NCI-H524 (cell line): ENCODE measurements at regions not wholly inside any gene's neighbourhood (a gene's known extent, or its start where the extent isn't known, plus 50 kb on each side); places are given as distances from the start of the nearest gene placed in this dataset.
A peak's percentile ranks its signal among the peaks of the same experiment; 100 is the strongest.

Experiments
- DNase-seq, 2 experiments: peaks; one replicate each; lab custom pipeline; 2025; lab: John Stamatoyannopoulos, UW

DNA sequence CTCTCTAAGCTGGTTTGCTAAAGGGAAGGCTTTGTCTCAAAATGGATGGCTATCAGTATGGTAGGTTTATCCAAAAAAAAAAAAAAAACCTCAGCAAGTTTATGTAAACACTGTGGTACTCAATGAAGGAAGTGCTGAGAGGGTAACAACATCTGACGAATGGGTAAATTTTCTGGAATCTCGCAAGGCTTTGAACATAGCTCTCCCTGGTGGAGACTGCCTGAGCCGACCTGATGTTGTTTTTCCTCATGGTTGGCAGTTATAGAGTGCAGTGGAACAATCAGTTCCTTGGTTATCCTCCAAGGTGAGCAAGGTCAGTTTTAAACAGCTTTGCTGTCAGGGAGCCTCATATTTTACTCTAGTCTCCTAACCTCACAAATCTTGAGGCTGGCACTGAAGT is 94.6 kb downstream of the ZPLD1 start:
- peak; percentile 1 to 54 for DNase-seq

GRCh38 chr3:102530415-102531181 is 95.8 kb downstream of the ZPLD1 start:
- DNase-seq, result no peak

DNA sequence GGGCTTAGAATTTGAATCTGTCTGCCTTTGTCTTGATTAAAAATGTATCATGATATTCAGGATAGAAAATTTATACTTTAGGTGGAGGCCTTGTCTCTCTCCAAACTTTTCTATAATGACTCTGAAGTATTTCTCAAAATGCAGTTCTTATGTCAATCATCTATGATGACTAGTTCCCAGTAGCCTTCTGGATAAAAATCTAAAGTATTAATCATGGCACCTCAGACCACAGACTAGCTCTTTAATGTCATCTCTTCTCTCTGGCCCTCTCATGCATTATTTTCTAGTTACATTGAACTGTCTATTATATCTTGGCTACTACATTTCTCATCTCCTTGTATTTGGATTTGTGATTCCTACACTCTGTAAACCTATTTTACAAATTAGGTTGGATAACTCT is 96.9 kb downstream of the ZPLD1 start:
- DNase-seq, result no peak

DNA sequence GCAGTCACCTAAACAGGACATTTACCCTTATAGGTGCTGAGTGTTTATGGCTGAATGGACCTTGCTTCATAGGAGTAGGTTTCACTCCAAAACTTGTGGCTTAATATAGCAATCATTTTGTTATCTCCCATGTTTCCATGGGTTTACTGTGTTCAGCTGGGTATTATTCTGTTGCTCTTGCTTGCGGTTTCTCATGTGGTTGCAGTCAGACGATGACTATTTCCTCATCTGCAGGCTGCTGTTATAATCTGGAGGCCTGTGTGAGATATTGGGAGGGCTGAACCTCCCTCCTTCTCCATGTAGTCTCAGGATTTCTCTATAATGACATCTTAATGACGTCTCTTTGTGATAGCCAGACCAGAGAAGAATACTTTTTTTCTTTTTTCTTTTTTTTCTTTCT is 98.1 kb downstream of the ZPLD1 start:
- DNase-seq, result no peak

GRCh38 chr3:102533784-102534183 is 99.0 kb downstream of the ZPLD1 start:
- DNase-seq, result no peak

DNA sequence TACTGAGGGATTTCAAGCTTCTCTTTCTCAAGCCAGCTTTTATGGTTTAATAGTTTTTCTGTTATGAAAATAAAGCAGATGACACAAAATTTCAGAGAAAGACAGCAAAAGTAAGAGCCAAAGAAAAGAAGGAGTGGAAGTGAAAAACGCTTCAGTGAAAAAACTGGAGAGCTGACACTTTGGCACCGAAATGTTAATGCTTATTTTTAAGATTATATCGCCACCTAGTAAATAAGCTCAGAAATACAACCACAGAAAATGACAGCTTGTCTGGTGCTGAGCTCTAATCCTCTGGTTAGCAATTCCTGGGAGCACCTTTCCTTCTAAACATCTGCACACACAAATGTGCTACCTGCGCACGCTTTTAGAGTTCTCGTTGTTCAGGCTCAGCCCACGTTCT is 101.6 kb downstream of the ZPLD1 start:
- DNase-seq, result peak; percentile 57 to 89

DNA sequence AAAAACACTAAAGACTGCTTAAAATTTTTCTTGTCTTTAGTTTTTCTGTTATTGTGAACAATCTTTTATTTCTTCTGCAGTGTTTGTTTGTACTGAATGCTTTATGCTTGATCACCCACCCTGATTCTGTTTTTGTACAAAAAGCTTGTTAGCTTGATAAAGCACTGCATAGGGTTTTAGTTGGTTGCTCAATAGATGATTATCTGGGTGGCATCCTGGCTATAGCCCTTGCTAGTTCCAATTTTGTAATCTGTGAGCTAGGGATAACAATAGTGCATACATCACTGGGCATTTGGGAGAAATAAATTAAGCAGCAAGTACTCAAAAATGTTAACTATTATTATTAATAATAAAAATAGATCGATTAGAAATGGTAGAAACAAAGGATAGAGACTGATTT is 102.3 kb downstream of the ZPLD1 start:
- no peak for DNase-seq

GRCh38 chr3:102544741-102545140 is 109.9 kb downstream of the ZPLD1 start:
- no peak for DNase-seq

DNA sequence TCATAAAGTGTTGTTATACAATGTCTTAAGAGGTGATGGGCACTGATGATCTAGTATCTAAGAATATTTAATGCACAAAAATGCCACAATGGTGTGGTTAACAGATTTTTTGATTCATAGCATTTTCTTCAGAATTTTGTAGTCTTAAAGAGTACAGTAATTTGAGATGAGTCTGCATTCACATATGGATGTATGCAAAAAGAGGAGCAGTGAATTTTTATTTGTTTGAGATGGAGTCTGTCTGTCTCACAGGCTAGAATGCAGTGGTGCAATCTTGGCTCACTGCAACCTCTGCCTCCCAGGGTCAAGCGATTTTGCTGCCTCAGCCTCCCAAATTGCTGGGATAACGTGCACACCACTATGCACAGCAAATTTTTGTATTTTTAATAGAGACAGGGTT is 110.5 kb downstream of the ZPLD1 start:
- DNase-seq, result no peak

GRCh38 chr3:102553876-102554275 is 119.1 kb downstream of the ZPLD1 start:
- no peak for DNase-seq

DNA sequence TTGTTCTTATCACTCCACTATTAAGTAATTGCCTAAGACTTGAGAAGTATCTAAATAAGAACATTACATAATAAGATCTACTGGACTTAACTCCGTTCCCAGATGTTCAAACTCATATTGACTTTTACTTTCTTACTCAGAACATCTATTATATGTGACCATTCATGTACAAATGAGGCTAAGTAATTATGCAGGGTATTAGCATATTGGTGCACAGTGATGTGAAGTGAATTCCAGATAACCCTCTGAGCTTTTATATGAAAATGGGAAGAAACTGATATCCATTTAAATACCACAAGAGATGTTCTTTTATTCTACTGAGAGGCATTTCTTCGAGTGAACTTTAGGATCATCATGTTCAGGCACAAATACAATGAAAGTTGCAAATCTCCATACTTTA is 135.7 kb downstream of the ZPLD1 start:
- DNase-seq, result no peak

DNA sequence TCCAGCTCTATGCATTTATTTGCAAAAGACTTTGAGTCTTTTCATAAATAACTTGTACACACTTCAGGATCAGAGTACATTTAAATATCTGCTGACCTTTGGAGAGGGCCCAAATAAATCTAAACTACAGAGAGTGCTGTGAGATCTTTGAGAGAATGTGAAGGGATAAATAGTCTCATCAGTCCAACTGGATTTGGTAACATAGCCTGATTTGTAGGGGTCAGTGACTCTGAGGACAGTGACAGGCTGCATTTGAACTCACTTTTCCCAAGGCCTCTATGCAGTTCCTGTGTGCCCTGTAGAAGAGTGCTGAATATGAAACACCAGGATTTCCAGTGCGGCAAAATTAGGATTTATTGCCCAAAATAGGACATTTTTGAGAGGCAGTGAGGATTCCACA is 136.2 kb downstream of the ZPLD1 start:
- no peak for DNase-seq

GRCh38 chr3:102571720-102572384 is 137.0 kb downstream of the ZPLD1 start:
- no peak for DNase-seq

DNA sequence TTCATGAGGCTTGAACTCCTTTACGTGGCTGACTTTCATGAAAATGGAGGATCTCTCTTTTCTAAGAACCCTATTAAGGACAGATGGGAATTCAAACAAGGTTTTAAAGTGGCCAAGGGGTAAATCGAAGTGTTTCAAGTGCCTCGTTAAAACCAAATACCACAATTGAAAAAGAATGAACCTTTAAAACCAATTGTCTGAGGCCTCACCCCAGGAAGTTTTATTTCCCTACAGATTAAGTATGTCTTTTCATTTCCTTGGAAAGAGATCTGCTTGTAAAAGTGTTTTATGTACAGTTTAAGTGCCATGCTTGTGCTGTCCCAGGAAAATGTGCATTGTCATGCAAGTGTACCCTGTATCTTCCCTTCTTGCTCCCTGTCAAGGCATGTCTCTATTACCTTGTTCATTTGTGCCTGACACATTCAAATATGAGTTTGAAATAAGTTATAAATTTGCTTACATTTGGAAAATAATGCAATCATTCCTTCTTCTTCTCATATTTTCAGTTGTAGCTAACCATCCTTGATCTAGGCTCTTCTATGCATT is 138.7 kb downstream of the ZPLD1 start:
- DNase-seq, result peak; percentile 14 to 62

GRCh38 chr3:102574355-102574754 is 139.5 kb downstream of the ZPLD1 start:
- DNase-seq, result no peak

GRCh38 chr3:102576651-102577050 is 141.8 kb downstream of the ZPLD1 start:
- DNase-seq, result no peak

- DNase-seq, result no peak
Measured at GRCh38 chr3:102577082-102577789, 142.4 kb downstream of the ZPLD1 start.

GRCh38 chr3:102580760-102581159 is 145.9 kb downstream of the ZPLD1 start:
- DNase-seq, result no peak

DNA sequence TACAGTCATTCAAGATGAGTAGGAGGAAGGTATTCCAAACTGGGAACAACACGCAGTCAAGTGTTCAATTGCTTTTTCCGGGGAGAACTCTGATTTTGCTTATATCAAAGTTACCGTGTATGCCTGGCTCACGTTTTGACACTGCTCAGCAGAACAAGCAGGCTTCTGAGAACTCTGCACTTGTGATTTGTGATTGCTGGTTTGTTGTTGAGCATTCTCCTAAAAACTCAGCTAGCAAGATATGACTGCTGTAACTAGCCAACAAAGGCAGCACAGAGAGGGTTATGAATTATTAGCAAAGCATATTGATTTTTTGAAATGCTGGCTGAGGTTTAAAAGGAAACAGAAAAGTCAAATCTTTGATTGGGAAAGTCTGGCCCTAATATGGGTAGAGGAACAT is 151.7 kb downstream of the ZPLD1 start:
- no peak for DNase-seq

- DNase-seq, result peak in 1 of 2 experiments; percentile 38
Measured at GRCh38 chr3:102593812-102594602, 159.2 kb downstream of the ZPLD1 start.

GRCh38 chr3:102595057-102595456 is 160.2 kb downstream of the ZPLD1 start:
- DNase-seq, result no peak
